Lung (tissue), 11 donors: ENCODE measurements at regions not wholly inside any gene's neighbourhood (a gene's known extent, or its start where the extent isn't known, plus 50 kb on each side); places are given as distances from the start of the nearest gene placed in this dataset.

Source experiments
- ATAC-seq: fragments of 200-7000 bp; cut with Tn5 transposase; one replicate; pipeline ENCODE4 v1.9.1; 2020; ENCODE audit warnings: moderate number of reproducible peaks; ENCODE audit not compliant: insufficient read depth, low FRiP score
- DNase-seq, 3 donors: peaks; one replicate each; pipeline ENCODE4 v3.0.0-alpha.2; 2013 to 2017
- H3K27ac ChIP-seq, 2 donors: one replicate each; pipeline ENCODE4 v1.5.1; 2013; ENCODE audit warnings: mild to moderate bottlenecking in 2 of 2, moderate library complexity in 2 of 2, control low read depth in 1 of 2, inconsistent platforms in 1 of 2, low read depth in 1 of 2, low read length in 1 of 2
- H3K27me3 ChIP-seq, 3 donors: one replicate each; pipeline ENCODE4 v1.5.1; 2013; ENCODE audit warnings: low read length in 2 of 3; ENCODE audit not compliant: control insufficient read depth in 3 of 3, insufficient read depth in 3 of 3
- H3K36me3 ChIP-seq, 4 donors: one replicate each; pipeline ENCODE4 v1.5.1; 2013; ENCODE audit warnings: low read length in 4 of 4, mild to moderate bottlenecking in 1 of 4, moderate library complexity in 1 of 4; ENCODE audit not compliant: control insufficient read depth in 4 of 4, insufficient read depth in 4 of 4
- H3K4me1 ChIP-seq, 5 donors: one replicate each; pipeline ENCODE4 v1.5.1; 2013; ENCODE audit warnings: low read length in 5 of 5, mild to moderate bottlenecking in 2 of 5, moderate library complexity in 1 of 5; ENCODE audit not compliant: control insufficient read depth in 5 of 5, insufficient read depth in 5 of 5
- H3K4me3 ChIP-seq: one replicate; pipeline ENCODE4 v1.5.1; 2013; ENCODE audit warnings: mild to moderate bottlenecking, control low read depth, moderate library complexity
- H3K9ac ChIP-seq, 2 donors: one replicate each; pipeline ENCODE4 v1.5.1; 2013; ENCODE audit warnings: low read length in 2 of 2, control low read depth in 1 of 2; ENCODE audit not compliant: insufficient read depth in 1 of 2
- H3K9me3 ChIP-seq, 4 donors: one replicate each; pipeline ENCODE4 v1.5.1; 2013; ENCODE audit warnings: low read length in 3 of 4, mild to moderate bottlenecking in 1 of 4, moderate library complexity in 1 of 4; ENCODE audit not compliant: control insufficient read depth in 4 of 4, insufficient read depth in 3 of 4
- CTCF ChIP-seq: IDR thresholded peaks from 2 replicates; pipeline ENCODE4 v1.5.1; 2012; ENCODE audit warnings: mild to moderate bottlenecking; ENCODE audit errors: control extremely low read depth, extremely low read depth
- WGBS, 2 donors: extraction: QIAGEN DNeasy Blood & Tissue Kit; methylation state at CpG; one replicate each; pipeline ENCODE4 v1.1.7; 2013; 5-methylcytosine and 5-hydroxymethylcytosine counted together
- donor health status: control.
- donor health status: control.
- donor health status: Bipolar disorder and iron deficiency.
- donor health status: healthy.
- donor health status: DM: yes; HTN: yes; CAD: no.

DNA sequence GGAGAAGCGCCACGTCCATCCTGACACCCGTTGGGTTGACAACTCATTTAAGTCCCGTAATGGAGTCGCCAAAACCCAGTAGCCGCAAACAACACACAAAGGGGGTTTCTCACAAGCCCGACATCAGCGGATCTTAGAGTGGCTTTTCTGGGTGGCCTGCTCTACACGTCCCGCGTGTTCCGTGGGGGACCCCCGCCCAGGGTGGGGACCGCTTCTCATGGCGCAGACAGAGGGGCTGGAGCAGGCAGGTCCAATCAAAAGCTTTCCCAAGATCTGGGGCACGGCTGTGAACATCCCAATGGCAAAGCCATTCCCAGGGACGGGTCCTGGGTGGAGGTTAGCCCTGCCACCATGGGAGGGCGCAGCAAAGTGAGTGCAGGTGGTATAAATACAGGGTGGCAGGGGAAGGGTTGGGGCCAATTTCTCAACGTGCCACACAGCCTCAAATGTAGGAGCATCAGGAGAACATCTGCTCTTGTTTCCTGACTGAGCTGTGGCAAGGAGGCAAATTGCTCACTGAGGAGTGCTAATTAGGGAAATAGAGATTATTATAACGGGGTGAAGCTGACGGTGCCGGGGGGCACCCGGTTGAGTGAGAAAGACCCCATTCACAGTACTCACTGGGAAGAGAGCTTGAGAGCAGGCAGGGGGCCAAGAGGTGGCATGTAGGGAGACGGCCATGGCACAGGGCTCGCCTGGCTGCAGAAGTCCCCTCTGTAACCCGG lies 1447.2 kb downstream of the TBC1D22A start:
- ATAC-seq (no peak), DNase-seq (no peak)
- H3K36me3 ChIP-seq: no peaks in the 10 kb centered on the region
- peaks cover 0 to 6% (median 3%) of the 10 kb centered on the region in 3 donors for H3K27me3 ChIP-seq
- H3K27ac ChIP-seq: no peak overlapping the region
- no peak for TF ChIP-seq CTCF
- H3K4me3 ChIP-seq: no peak overlapping the region
- 84% methylated on average over 26 of the region's 26 CpGs for WGBS, 2 donors
- no peaks in the 10 kb centered on the region for H3K4me1 ChIP-seq
- H3K9me3 ChIP-seq: peaks cover 0 to 2% (median under 1%) of the 10 kb centered on the region in 4 donors
- H3K9ac ChIP-seq: no peak overlapping the region

- WGBS, 2 donors: 89 to 90% methylated on average over 19 of the region's 19 CpGs
- H3K4me3 ChIP-seq: no peak overlapping the region
- no peak for TF ChIP-seq CTCF
- H3K36me3 ChIP-seq: no peaks in the 10 kb centered on the region
- no peak overlapping the region for H3K27ac ChIP-seq
- no peak for ATAC-seq
- no peak overlapping the region for H3K9ac ChIP-seq
- DNase-seq: no peak
- peaks cover 0 to 6% (median 3%) of the 10 kb centered on the region in 3 donors for H3K27me3 ChIP-seq
- H3K4me1 ChIP-seq: no peaks in the 10 kb centered on the region
- H3K9me3 ChIP-seq: peaks cover 0 to 2% (median under 1%) of the 10 kb centered on the region in 4 donors
Observed at GRCh38 chr22:48208894-48209293, 1446.4 kb downstream of the TBC1D22A start.

- Histone ChIP-seq H3K27me3 (peaks cover 0 to 4% (median 3%) of the 10 kb centered on the region in 3 donors), H3K9ac (no peak overlapping the region), H3K4me3 (no peak overlapping the region), H3K9me3 (peaks cover 0 to 2% (median under 1%) of the 10 kb centered on the region in 4 donors), H3K4me1 (no peaks in the 10 kb centered on the region), H3K27ac (no peak overlapping the region), H3K36me3 (no peaks in the 10 kb centered on the region)
- DNase-seq (no peak), ATAC-seq (no peak)
- TF ChIP-seq CTCF: no peak
- WGBS, 2 donors: 77 to 87% methylated on average over 6 of the region's 6 CpGs
Observed at GRCh38 chr22:48207919-48208535, 1445.6 kb downstream of the TBC1D22A start.
